Heart left ventricle (tissue), 16 donors: ENCODE measurements at regions not wholly inside any gene's neighbourhood (a gene's known extent, or its start where the extent isn't known, plus 50 kb on each side); places are given as distances from the start of the nearest gene placed in this dataset.

Experiments
- ATAC-seq, 4 donors: fragments of 200-7000 bp; cut with Tn5 transposase; one replicate each; pipeline ENCODE4 v1.9.1; 2020 to 2022; ENCODE audit warnings: moderate library complexity in 4 of 4, mild to moderate bottlenecking in 3 of 4, moderate number of reproducible peaks in 1 of 4
- DNase-seq, 5 donors: peaks; one replicate each; pipeline ENCODE4 v3.0.0-alpha.2; 2020
- H3K27ac ChIP-seq, 12 donors: fragments of 200-600 bp; sonication (generic) in 4 of 12; one replicate each; pipeline versions ENCODE4 v1.5.0 to v1.8.0; 2016 to 2022; ENCODE audit warnings: mild to moderate bottlenecking in 2 of 12
- H3K27me3 ChIP-seq, 9 donors: fragments of 200-600 bp; sonication (generic) in 2 of 9; one replicate each; pipeline versions ENCODE4 v1.5.1 to v1.8.0; 2016 to 2022; ENCODE audit warnings: mild to moderate bottlenecking in 3 of 9
- H3K36me3 ChIP-seq, 9 donors: fragments of 200-600 bp; sonication (generic) in 2 of 9; one replicate each; pipeline versions ENCODE4 v1.5.0 to v1.8.0; 2018 to 2022; ENCODE audit warnings: mild to moderate bottlenecking in 2 of 9
- H3K4me1 ChIP-seq, 12 donors: fragments of 200-600 bp; sonication (generic) in 4 of 12; one replicate each; pipeline versions ENCODE4 v1.5.0 to v1.8.0; 2016 to 2022; ENCODE audit warnings: mild to moderate bottlenecking in 3 of 12
- H3K4me3 ChIP-seq, 12 donors: fragments of 200-600 bp; sonication (generic) in 4 of 12; one replicate each; pipeline versions ENCODE4 v1.5.0 to v1.8.0; 2017 to 2022; ENCODE audit warnings: mild to moderate bottlenecking in 9 of 12, moderate library complexity in 4 of 12
- H3K9me3 ChIP-seq, 12 donors: fragments of 200-600 bp; sonication (generic) in 4 of 12; one replicate each; pipeline versions ENCODE4 v1.5.0 to v1.8.0; 2016 to 2022; ENCODE audit warnings: mild to moderate bottlenecking in 1 of 12
- CTCF ChIP-seq, 12 donors: fragments of 200-600 bp; sonication (generic) in 4 of 12; IDR thresholded peaks; one replicate each; pipeline versions ENCODE4 v1.5.0 to v1.8.0; 2018 to 2022; ENCODE audit warnings: antibody characterized with exemption in 12 of 12, mild to moderate bottlenecking in 5 of 12
- POLR2A ChIP-seq, 2 donors: fragments of 450-650 bp; IDR thresholded peaks; one replicate each; pipeline ENCODE4 v1.6.1; 2017; ENCODE audit warnings: antibody characterized with exemption in 2 of 2, mild to moderate bottlenecking in 2 of 2, moderate library complexity in 2 of 2
- WGBS, 4 donors: extraction: QIAGEN DNeasy Blood & Tissue Kit in 2 of 4; methylation state at CpG; one replicate each; pipeline versions ENCODE4 v1.1.5 to v1.1.7; 2013 to 2018; 5-methylcytosine and 5-hydroxymethylcytosine counted together
- intact Hi-C, 10 donors: fragments of 100-400 bp; cut with DNase I; formaldehyde crosslinking; loops; one replicate each; pipeline versions ENCODE4 v1.11.1 to v1.14.2; 2022
- donor health status: ischemic (EF 13 %, LVEDD 7.1; RV severe dilation, severe dysfunction).
- donor health status: healthy with polysubstance abuse.
- donor health status: DM: no; HTN: yes; CAD: no.
- donor health status: DM: no; HTN: no; CAD: no.
- donor health status: ischemic (EF 25% LVEDD 6.9; RV normal size, moderate dysfunction).
- donor health status: ischemic (EF 25% LVEDD 5.7; RV mildly dilated, moderate dysfunction).
- donor health status: healthy.
- donor health status: DM: yes; HTN: yes; CAD: no.
- donor health status: ischemic (EF 35%, LVEDD 5.7; RV mildly dilated, moderate dysfunction).
- donor health status: nonischemic (EF 11% LVEDD 7.7; RV severe dilation, severe dysfunction).
- donor health status: DM: yes; HTN: yes; CAD: no.
- donor health status: PGD.
- donor health status: ischemic (EF 29% LVEDD 5.4; RV normal size, mild dysfunction).
- donor health status: nonischemic (EF 23%, LVEDD 6.1; RV moderate dilation, normal function).

DNA sequence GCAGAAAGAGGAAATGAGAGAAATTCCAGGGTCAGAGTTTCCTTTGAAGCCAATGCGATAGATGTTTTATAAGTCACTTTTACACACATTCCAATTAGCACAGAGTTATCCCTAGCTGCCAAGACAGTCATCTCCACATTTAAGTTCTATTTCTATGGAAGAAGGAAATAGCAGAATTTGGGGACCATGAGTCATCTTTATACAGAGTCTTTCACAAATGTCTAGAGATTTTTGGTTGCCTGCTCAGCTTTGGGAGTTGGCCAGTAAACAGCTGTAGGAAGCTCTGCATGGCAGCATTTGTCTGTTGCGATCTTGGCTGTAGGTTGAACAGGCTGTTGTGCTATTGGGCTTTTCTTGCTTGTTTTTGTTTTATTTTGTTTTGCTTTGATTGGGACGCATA is 884.3 kb downstream of the GALC start:
- no peaks in the 10 kb centered on the region for H3K4me1 ChIP-seq
- no peak overlapping the region for H3K27ac ChIP-seq
- no peaks in the 10 kb centered on the region for H3K27me3 ChIP-seq
- WGBS, 4 donors = 60 to 69% (median 66%) methylated on average over 3 of the region's 3 CpGs
- DNase-seq (peak in 1 of 5 donors; percentile 25), ATAC-seq (peak in 1 of 4 donors; percentile 58)
- TF ChIP-seq CTCF (IDR thresholded peaks at IDR 0.05) = no peak
- TF ChIP-seq POLR2A (IDR thresholded peaks at IDR 0.05) = no peak
- H3K9me3 ChIP-seq = no peaks in the 10 kb centered on the region
- H3K4me3 ChIP-seq = no peak overlapping the region
- intact Hi-C loops = no loop called here
- H3K36me3 ChIP-seq = no peaks in the 10 kb centered on the region

DNA sequence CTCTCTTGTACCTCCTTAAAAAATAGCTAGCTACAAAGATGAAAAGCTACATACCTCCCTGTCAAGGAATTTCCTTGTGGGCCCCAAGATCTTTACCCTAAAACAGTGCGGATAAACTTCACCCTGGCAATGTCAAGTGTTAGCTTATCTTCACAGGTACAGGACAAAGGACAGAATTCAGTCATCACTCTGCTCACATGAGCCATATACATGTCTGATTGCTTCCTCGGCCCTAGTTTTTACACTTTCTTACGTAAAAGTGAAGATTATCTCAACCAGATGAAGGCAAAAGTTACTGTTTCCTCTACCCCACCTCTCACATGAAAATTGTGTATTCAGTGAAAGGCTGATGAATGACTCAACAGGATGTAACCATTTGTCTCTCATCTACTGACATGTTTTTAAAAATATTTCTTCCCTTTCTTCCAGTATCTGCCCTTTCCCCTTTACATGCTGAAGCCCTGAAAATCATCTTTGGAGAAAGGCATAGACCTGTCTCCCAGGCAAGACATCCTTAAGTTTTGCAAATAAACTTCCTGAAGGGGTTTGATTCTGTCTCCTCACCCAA is 890.1 kb downstream of the GALC start:
- H3K4me1 ChIP-seq = no peaks in the 10 kb centered on the region
- no peaks in the 10 kb centered on the region for H3K9me3 ChIP-seq
- no peak overlapping the region for H3K4me3 ChIP-seq
- TF ChIP-seq CTCF (IDR thresholded peaks at IDR 0.05) = no peak
- ATAC-seq = no peak
- no peak overlapping the region for H3K27ac ChIP-seq
- WGBS, 4 donors = 54 to 58% (median 56%) methylated on average over 3 of the region's 3 CpGs
- no peak for DNase-seq
- no peaks in the 10 kb centered on the region for H3K36me3 ChIP-seq
- H3K27me3 ChIP-seq = no peaks in the 10 kb centered on the region
- intact Hi-C loops = no loop called here

GRCh38 chr14:87097015-87097414 is 896.0 kb downstream of the GALC start:
- no peaks in the 10 kb centered on the region for H3K9me3 ChIP-seq
- no peak for ATAC-seq
- H3K27ac ChIP-seq = no peak overlapping the region
- intact Hi-C loops = no loop called here
- TF ChIP-seq POLR2A (IDR thresholded peaks at IDR 0.05) (no peak), CTCF (IDR thresholded peaks at IDR 0.05) (no peak)
- DNase-seq = no peak
- H3K27me3 ChIP-seq = no peaks in the 10 kb centered on the region
- WGBS, 4 donors = 64 to 71% (median 65%) methylated on average over 2 of the region's 2 CpGs
- H3K4me1 ChIP-seq = no peaks in the 10 kb centered on the region
- H3K36me3 ChIP-seq = no peaks in the 10 kb centered on the region
- no peak overlapping the region for H3K4me3 ChIP-seq

DNA sequence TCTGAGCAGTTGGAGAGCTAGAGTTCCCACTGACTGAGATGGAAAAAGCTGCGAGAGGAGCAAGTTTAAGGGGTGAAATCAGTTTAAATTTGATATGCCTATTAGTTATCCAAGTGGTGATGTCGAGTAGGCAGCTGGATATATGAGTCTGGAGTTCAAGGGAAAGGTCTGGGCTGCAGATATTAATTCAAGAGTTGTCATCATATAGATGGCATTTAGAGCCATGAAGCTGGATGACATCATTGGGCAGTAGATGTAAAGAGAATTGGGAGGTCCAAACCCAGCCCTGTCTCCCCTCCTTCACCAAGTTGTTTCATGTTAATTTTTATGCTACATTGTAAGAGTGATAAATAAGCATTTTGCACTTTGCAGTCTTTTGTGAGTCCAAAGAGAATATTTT is 898.1 kb downstream of the GALC start:
- H3K27ac ChIP-seq = no peak overlapping the region
- no peak for TF ChIP-seq POLR2A (IDR thresholded peaks at IDR 0.05)
- TF ChIP-seq CTCF (IDR thresholded peaks at IDR 0.05) = no peak
- DNase-seq (no peak), ATAC-seq (no peak)
- H3K9me3 ChIP-seq = no peaks in the 10 kb centered on the region
- no peaks in the 10 kb centered on the region for H3K27me3 ChIP-seq
- no peaks in the 10 kb centered on the region for H3K4me1 ChIP-seq
- intact Hi-C loops = no loop called here
- H3K36me3 ChIP-seq = no peaks in the 10 kb centered on the region
- 70 to 75% (median 74%) methylated on average over 2 of the region's 2 CpGs for WGBS, 4 donors
- H3K4me3 ChIP-seq = no peak overlapping the region
